ENCODE measurements at regions not wholly inside any gene's neighbourhood (a gene's known extent, or its start where the extent isn't known, plus 50 kb on each side); places are given as distances from the start of the nearest gene placed in this dataset.

DNA sequence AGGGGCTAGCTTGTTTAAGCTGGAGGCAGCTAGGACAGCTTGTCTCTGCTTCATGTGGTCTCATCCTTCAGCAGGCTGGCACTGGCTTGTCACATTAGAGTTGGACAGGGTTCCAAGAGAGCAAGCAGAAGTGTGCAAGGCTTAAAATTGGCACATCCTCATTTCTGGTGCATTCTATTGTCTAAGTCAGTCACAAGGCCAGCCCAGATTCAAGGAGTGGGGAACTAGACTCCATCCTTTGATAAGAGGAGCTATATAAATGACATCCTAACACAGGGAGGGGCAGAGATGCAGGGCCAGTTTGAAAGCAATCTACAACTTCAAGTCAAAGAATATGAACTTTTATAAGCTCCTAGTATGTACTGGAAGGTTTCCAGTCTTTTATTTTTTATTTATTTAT, 313.2 kb downstream of the PTTG2 start:
- BruUV-seq (replicated peaks): no TSS peak

DNA sequence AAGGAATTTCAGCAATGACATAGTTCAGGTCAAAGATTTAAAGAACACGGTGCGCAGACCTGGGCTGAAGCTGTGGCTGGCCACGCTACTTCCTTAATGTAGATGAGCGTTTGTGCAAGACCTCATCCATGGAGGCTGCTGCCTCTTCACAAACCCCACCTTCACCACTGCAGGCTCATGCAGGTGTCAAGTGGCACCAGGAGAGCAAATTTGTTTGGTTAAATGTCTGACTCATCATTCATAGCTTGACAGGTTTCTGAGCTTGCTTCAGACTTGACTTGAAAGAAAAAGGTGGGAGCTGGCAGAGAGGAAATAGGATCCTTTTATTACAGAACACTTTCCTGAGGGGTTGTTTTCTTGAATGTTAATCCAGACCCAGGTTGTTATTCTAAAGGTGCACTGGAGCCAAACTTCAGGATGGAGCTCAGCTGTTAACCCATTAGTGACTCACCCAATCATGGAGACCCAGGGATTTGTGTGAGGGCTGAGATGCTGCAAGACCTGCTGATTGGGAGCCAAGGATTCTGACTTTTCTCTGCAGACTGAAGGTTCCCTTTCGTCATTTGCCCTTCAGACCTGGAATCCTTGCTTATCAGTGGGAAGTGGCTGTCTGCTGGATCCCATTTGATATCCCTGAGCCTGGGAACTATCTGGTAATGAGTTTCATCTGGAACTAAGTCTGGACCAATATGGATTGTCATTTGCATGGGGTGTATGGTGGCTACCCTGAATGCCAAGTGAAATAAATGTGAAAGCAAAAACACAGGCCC, 315.3 kb downstream of the PTTG2 start:
- ChIA-PET CTCF (no interaction called here), POLR2A (interaction anchor here (1.0 kb wide), 1 partner anchor 8 kb away, joined by 3 read pairs; no protein-coding TSS in a partner anchor)
- no peak overlapping the region for H3K9ac ChIP-seq (ENCODE audit: low read length)

More for the DNA sequence above, 313.2 kb downstream of the PTTG2 start:
- Histone ChIP-seq H3K4me3 (replicated peaks in 1 of 2; ENCODE audit: low read depth in 1 of 2, low read length in 2 of 2) (no peak overlapping the region), H3K9ac (ENCODE audit: low read length) (no peak overlapping the region), H3K4me2 (ENCODE audit: low read length) (no peak overlapping the region), H3K79me2 (ENCODE audit: insufficient read depth, low read length) (no peaks in the 10 kb centered on the region), H2AFZ (ENCODE audit: low read depth, low read length, poor library complexity, severe bottlenecking) (no peak overlapping the region), H3K36me3 (ENCODE audit: control insufficient read depth in 1 of 2, insufficient read depth in 2 of 2, low read length in 2 of 2) (no peaks in the 10 kb centered on the region), H3K9me3 (ENCODE audit: control insufficient read depth in 1 of 2, insufficient read depth in 1 of 2, low read depth in 1 of 2, low read length in 2 of 2) (no peaks in the 10 kb centered on the region), H3K27me3 (ENCODE audit: insufficient read depth, low read length) (no peaks in the 10 kb centered on the region), H3K9me2 (ENCODE audit: insufficient read depth) (no peaks in the 10 kb centered on the region), H3K27ac (ENCODE audit: low read depth, low read length) (no peak overlapping the region), H3K4me1 (ENCODE audit: control insufficient read depth in 1 of 2, insufficient read depth in 2 of 2, low read length in 2 of 2) (peaks cover 11 to 15% of the 10 kb centered on the region in 2 experiments), H4K20me1 (ENCODE audit: insufficient read depth) (no peaks in the 10 kb centered on the region)
- DNase-seq (ENCODE audit: low read depth, low spot score) (no peak), ATAC-seq (no peak)
- intact Hi-C loops (cut with micrococcal nuclease): no loop called here
- ChIA-PET POLR2A (no interaction called here), RAD21 (ENCODE audit: low non-redundant PET in 1 of 2, low total read pairs in 2 of 2, uncharacterized antibody in 2 of 2, unreplicated experiment in 2 of 2) (no interaction called here), CTCF (no interaction called here)
- TF ChIP-seq SRF (IDR thresholded peaks at IDR 0.05; ENCODE audit: low read depth) (no peak), SP1 (IDR thresholded peaks at IDR 0.05; ENCODE audit: low read depth) (no peak), TCF7L2 (IDR thresholded peaks at IDR 0.05; ENCODE audit: borderline replicate concordance, extremely low read depth, insufficient read depth, insufficient read length) (no peak), EZH2 (IDR thresholded peaks at IDR 0.05) (no peak)
- TF ChIP-seq, protein P1, sequence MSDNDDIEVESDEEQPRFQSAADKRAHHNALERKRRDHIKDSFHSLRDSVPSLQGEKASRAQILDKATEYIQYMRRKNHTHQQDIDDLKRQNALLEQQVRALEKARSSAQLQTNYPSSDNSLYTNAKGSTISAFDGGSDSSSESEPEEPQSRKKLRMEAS (IDR thresholded peaks at IDR 0.05): no peak

More for the DNA sequence above, 315.3 kb downstream of the PTTG2 start:
- H3K27me3 ChIP-seq (ENCODE audit: insufficient read depth, low read length): no peaks in the 10 kb centered on the region
- H3K27ac ChIP-seq (ENCODE audit: low read depth, low read length): no peak overlapping the region
- no peaks in the 10 kb centered on the region for H3K9me2 ChIP-seq (ENCODE audit: insufficient read depth)
- no peak overlapping the region for H2AFZ ChIP-seq (ENCODE audit: low read depth, low read length, poor library complexity, severe bottlenecking)
- peaks cover 20 to 21% of the 10 kb centered on the region in 2 experiments for H3K4me1 ChIP-seq (ENCODE audit: control insufficient read depth in 1 of 2, insufficient read depth in 2 of 2, low read length in 2 of 2)
- no peaks in the 10 kb centered on the region for H3K36me3 ChIP-seq (ENCODE audit: control insufficient read depth in 1 of 2, insufficient read depth in 2 of 2, low read length in 2 of 2)
- H4K20me1 ChIP-seq (ENCODE audit: insufficient read depth): no peaks in the 10 kb centered on the region
- ATAC-seq (peak; percentile 76), DNase-seq (ENCODE audit: low read depth, low spot score) (peak; percentile 37)
- peak overlapping the region; percentile 20; the same call in 1 of the 2 replicates for H3K4me2 ChIP-seq (ENCODE audit: low read length)
- TF ChIP-seq EGR1 (IDR thresholded peaks at IDR 0.05; ENCODE audit: low read depth): no peak
- TF ChIP-seq, protein P1 (IDR thresholded peaks at IDR 0.05): peak; percentile 56
- TF ChIP-seq SP1 (IDR thresholded peaks at IDR 0.05; ENCODE audit: low read depth): peak; percentile 43
- no peak for TF ChIP-seq EZH2 (IDR thresholded peaks at IDR 0.05)
- TF ChIP-seq CBX3 (IDR thresholded peaks at IDR 0.05; ENCODE audit: low read depth): peak; percentile 55; the same call in 1 of the 2 replicates
- TF ChIP-seq TCF7L2 (IDR thresholded peaks at IDR 0.05; ENCODE audit: borderline replicate concordance, extremely low read depth, insufficient read depth, insufficient read length): no peak
- no peak for TF ChIP-seq ZNF274 (IDR thresholded peaks at IDR 0.05; ENCODE audit: low read depth, low read length)
- no peak for TF ChIP-seq ZFX (IDR thresholded peaks at IDR 0.05)
- no peak; the same call in 1 of the 2 replicates for TF ChIP-seq CEBPB (IDR thresholded peaks at IDR 0.05; ENCODE audit: low read depth)
- peak; percentile 43; the same call in 1 of the 2 replicates for TF ChIP-seq JUND (IDR thresholded peaks at IDR 0.05)
- no peak for TF ChIP-seq RAD21 (IDR thresholded peaks at IDR 0.05; ENCODE audit: low read depth)
- peak; percentile 30; the same call in 1 of the 2 replicates for TF ChIP-seq FOSL1 (IDR thresholded peaks at IDR 0.05; ENCODE audit: low read depth)
- RAD21 ChIA-PET (ENCODE audit: low non-redundant PET in 1 of 2, low total read pairs in 2 of 2, uncharacterized antibody in 2 of 2, unreplicated experiment in 2 of 2): no interaction called here
- no peak overlapping the region for H3K4me3 ChIP-seq (replicated peaks in 1 of 2; ENCODE audit: low read depth in 1 of 2, low read length in 2 of 2)
- intact Hi-C loops (cut with micrococcal nuclease): no loop called here
- no TSS peak for BruUV-seq (replicated peaks)
- no peaks in the 10 kb centered on the region for H3K9me3 ChIP-seq (ENCODE audit: control insufficient read depth in 1 of 2, insufficient read depth in 1 of 2, low read depth in 1 of 2, low read length in 2 of 2)
- no peaks in the 10 kb centered on the region for H3K79me2 ChIP-seq (ENCODE audit: insufficient read depth, low read length)
